Activated T-helper 1 cell treated with anti-CD3 and anti-CD28 coated beads, Interleukin-12 subunit alpha, Interleukin-12 subunit beta, Interleukin-2, Interleukin-4 antibody, amounts not matched to agents 30 ng/mL and 10 ng/mL and 1 ng/mL, durations not matched to agents 14 hours and 24 hours and 36 hours (primary cell): ENCODE measurements at regions not wholly inside any gene's neighbourhood (a gene's known extent, or its start where the extent isn't known, plus 50 kb on each side); places are given as distances from the start of the nearest gene placed in this dataset.

Experiments
- DNase-seq: peaks from one replicate; pipeline ENCODE4 v3.0.0; 2021; ENCODE audit warnings: low spot score
- H3K27ac Mint-ChIP-seq: one replicate; pipeline ENCODE4 v1.8.0; 2021; ENCODE audit warnings: mild to moderate bottlenecking, mixed read lengths
- H3K27me3 Mint-ChIP-seq: one replicate; pipeline ENCODE4 v1.8.0; 2022; ENCODE audit warnings: mild to moderate bottlenecking, moderate library complexity, mixed read lengths; ENCODE audit not compliant: insufficient read depth
- H3K36me3 Mint-ChIP-seq: one replicate; pipeline ENCODE4 v1.8.0; 2021; ENCODE audit warnings: low read depth, mixed read lengths
- H3K4me1 Mint-ChIP-seq: one replicate; pipeline ENCODE4 v1.8.0; 2021; ENCODE audit warnings: low read depth, mixed read lengths
- H3K4me3 Mint-ChIP-seq: one replicate; pipeline ENCODE4 v1.8.0; 2021; ENCODE audit warnings: mild to moderate bottlenecking, moderate library complexity, mixed read lengths
- H3K9me3 Mint-ChIP-seq: one replicate; pipeline ENCODE4 v1.8.0; 2021; ENCODE audit warnings: mixed read lengths
- intact Hi-C: fragments of 100-400 bp; cut with micrococcal nuclease; formaldehyde crosslinking; loops from one replicate; pipeline ENCODE4 v1.15.1; 2024

DNA sequence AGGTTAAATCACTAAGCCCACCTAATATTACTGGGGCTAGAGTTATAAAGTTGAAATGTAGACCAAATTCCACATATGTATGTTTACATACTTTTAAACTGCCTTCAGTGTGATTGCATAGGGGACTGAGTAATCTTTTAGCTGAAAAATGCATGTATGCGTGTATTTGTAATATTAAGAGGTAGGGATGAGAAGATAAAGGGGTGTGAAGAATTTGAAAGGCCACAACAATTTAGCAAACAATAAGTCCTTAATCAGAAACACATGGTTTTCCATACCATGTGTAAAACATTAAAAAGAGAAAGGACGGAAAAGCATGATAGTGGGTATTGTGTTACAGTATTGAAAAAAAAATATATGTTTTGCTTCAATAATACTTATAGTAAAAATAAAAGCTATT, 919.9 kb upstream of the FLRT2 start:
- Mint-ChIP-seq H3K27ac (no peak overlapping the region), H3K4me3 (no peak overlapping the region), H3K9me3 (no peaks in the 10 kb centered on the region), H3K36me3 (no peaks in the 10 kb centered on the region), H3K27me3 (no peaks in the 10 kb centered on the region), H3K4me1 (no peaks in the 10 kb centered on the region)
- intact Hi-C loops: no loop called here
- DNase-seq: no peak

- no peaks in the 10 kb centered on the region for H3K9me3 Mint-ChIP-seq
- H3K27me3 Mint-ChIP-seq: no peaks in the 10 kb centered on the region
- intact Hi-C loops: no loop called here
- H3K4me3 Mint-ChIP-seq: no peak overlapping the region
- H3K36me3 Mint-ChIP-seq: no peaks in the 10 kb centered on the region
- no peak overlapping the region for H3K27ac Mint-ChIP-seq
- no peaks in the 10 kb centered on the region for H3K4me1 Mint-ChIP-seq
- DNase-seq: no peak
These were observed 907.6 kb upstream of the FLRT2 start for GRCh38 chr14:84622357-84622756.

- Mint-ChIP-seq H3K4me3 (no peak overlapping the region), H3K9me3 (peaks cover 9% of the 10 kb centered on the region), H3K27ac (no peak overlapping the region), H3K27me3 (no peaks in the 10 kb centered on the region), H3K4me1 (no peaks in the 10 kb centered on the region), H3K36me3 (no peaks in the 10 kb centered on the region)
- intact Hi-C loops: no loop called here
- no peak for DNase-seq
These were observed 886.5 kb upstream of the FLRT2 start for GRCh38 chr14:84643446-84643845.

- Mint-ChIP-seq H3K4me3 (no peak overlapping the region), H3K36me3 (no peaks in the 10 kb centered on the region), H3K27ac (no peak overlapping the region), H3K9me3 (peaks cover 20% of the 10 kb centered on the region), H3K27me3 (no peaks in the 10 kb centered on the region), H3K4me1 (no peaks in the 10 kb centered on the region)
- no peak for DNase-seq
- intact Hi-C loops: no loop called here
These were observed 883.0 kb upstream of the FLRT2 start for GRCh38 chr14:84646786-84647500.

- no peak overlapping the region for H3K4me3 Mint-ChIP-seq
- H3K27ac Mint-ChIP-seq: no peak overlapping the region
- H3K27me3 Mint-ChIP-seq: no peaks in the 10 kb centered on the region
- no peaks in the 10 kb centered on the region for H3K4me1 Mint-ChIP-seq
- peaks cover 51% of the 10 kb centered on the region for H3K9me3 Mint-ChIP-seq
- no peak for DNase-seq
- H3K36me3 Mint-ChIP-seq: no peaks in the 10 kb centered on the region
- intact Hi-C loops: no loop called here
These were observed 874.9 kb upstream of the FLRT2 start for GRCh38 chr14:84655014-84655413.

DNA sequence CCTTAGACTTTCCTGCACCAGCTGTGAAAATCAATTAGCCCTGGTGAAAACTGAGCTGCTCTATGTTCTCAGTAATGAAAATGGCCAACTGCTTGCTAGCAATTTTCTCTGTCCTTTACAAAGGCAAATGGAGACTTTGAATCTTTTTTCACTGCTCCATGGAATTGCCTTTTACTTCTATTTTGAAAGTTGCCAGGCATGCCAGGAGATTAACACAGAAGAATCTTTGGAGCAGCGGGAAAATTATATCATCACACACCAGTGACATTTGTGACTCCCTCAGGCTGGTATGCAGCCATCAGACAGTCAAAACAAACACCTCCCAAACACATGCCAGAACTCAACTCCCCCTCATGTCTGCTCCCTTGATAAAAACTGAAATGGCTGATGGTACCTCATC, 872.0 kb upstream of the FLRT2 start:
- Mint-ChIP-seq H3K27ac (no peak overlapping the region), H3K9me3 (peaks cover 28% of the 10 kb centered on the region), H3K4me1 (no peaks in the 10 kb centered on the region), H3K27me3 (no peaks in the 10 kb centered on the region), H3K36me3 (no peaks in the 10 kb centered on the region), H3K4me3 (no peak overlapping the region)
- no peak for DNase-seq
- intact Hi-C loops: no loop called here

DNA sequence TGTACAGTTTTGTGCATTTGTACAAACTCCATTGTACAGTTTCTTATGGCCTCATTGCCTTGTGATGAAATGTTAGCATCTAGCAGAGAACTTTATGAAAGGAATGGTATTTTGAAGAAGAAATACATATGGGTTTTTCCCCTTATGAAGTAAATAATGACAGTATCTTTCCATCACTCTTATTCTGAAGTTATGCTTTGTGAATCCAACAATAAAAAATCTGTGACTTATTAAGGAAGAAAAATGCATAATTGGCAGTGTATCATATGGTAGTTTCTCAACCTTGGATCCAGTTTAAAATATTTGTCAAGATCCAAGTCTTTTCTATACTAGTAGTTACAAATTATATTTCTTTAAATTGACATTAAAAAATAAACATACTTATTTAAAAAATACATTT, 859.1 kb upstream of the FLRT2 start:
- no peaks in the 10 kb centered on the region for H3K27me3 Mint-ChIP-seq
- no peaks in the 10 kb centered on the region for H3K4me1 Mint-ChIP-seq
- no peak overlapping the region for H3K27ac Mint-ChIP-seq
- intact Hi-C loops: no loop called here
- H3K4me3 Mint-ChIP-seq: no peak overlapping the region
- peaks cover 4% of the 10 kb centered on the region for H3K9me3 Mint-ChIP-seq
- no peaks in the 10 kb centered on the region for H3K36me3 Mint-ChIP-seq
- DNase-seq: no peak

DNA sequence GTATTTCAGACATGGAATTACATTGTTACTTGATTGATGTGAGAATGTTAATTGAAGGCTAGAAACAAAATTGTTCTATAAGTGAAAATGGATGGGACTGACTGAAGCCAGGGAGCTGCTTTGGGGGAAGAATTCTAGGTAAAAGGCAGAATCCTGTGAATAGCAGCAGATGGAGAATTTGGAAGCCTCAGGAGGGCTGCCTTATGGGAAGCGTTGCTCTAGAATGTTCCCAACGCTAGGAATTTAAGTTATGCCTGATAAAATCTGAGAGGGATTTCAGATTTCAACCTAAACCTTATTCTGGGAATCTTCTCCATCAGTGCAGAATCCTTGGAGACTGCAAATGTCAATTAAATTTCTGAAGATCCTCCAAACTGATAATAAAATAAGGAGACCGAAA, 858.2 kb upstream of the FLRT2 start:
- Mint-ChIP-seq H3K4me1 (no peaks in the 10 kb centered on the region), H3K4me3 (no peak overlapping the region), H3K27me3 (no peaks in the 10 kb centered on the region), H3K9me3 (peaks cover 4% of the 10 kb centered on the region), H3K36me3 (no peaks in the 10 kb centered on the region), H3K27ac (no peak overlapping the region)
- no peak for DNase-seq
- intact Hi-C loops: no loop called here

DNA sequence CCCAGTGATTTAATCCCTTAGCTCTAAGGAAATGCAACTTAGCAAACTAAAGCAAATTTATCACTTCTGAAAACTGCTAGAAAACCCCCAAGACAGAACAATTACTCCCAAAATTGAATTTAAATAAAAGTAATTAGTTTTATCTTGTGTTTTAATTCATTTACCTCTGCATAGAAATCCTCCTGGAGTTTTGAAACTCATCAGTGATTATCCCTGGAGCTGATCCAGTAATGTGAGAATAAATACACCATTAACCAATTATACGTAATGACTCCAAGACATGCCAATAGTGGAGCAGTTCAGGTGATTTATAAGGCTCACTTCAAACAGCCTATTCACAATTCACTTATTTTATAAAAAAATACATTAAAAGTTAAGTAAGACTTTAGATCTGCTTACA, 855.3 kb upstream of the FLRT2 start:
- no peak for DNase-seq
- Mint-ChIP-seq H3K36me3 (no peaks in the 10 kb centered on the region), H3K4me3 (no peak overlapping the region), H3K9me3 (no peaks in the 10 kb centered on the region), H3K4me1 (no peaks in the 10 kb centered on the region), H3K27me3 (no peaks in the 10 kb centered on the region), H3K27ac (no peak overlapping the region)
- intact Hi-C loops: no loop called here

- Mint-ChIP-seq H3K9me3 (peaks cover 7% of the 10 kb centered on the region), H3K4me3 (no peak overlapping the region), H3K27me3 (no peaks in the 10 kb centered on the region), H3K27ac (no peak overlapping the region), H3K4me1 (no peaks in the 10 kb centered on the region), H3K36me3 (no peaks in the 10 kb centered on the region)
- intact Hi-C loops: no loop called here
- no peak for DNase-seq
These were observed 843.4 kb upstream of the FLRT2 start for GRCh38 chr14:84686550-84686949.

DNA sequence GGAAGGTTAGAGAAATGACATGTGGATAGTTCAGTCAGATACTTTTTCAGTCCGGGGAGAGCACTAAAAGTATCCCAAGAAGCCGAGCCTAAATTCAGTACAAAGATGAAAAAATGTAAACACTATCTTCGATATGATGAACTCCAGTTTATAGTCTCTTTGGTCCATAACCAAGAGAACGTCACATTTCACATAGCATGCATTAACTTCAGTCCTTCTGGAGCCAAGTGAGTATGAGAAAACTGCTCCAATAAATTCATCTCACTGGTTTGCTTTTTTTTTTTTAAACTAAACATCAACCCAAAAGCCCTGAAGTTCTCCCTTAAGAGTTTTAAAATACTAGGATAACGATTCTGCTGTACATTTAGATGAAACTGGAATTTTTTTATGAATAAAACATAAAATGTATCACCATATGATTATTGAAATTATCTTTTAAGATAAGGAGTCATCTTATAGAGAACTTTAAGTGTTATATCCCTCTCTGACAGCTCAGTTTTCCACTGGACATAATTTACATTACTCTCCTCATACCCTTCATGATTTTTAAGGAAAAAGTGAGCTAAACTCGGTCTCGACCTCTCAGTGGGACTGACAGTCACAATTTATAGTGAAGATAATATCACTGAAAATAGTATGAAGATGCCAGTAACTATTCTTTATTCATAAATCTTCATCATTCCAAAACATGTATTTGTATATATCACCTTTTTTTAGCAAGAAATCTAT, 841.5 kb upstream of the FLRT2 start:
- intact Hi-C loops: no loop called here
- no peaks in the 10 kb centered on the region for H3K27me3 Mint-ChIP-seq
- no peaks in the 10 kb centered on the region for H3K4me1 Mint-ChIP-seq
- H3K27ac Mint-ChIP-seq: no peak overlapping the region
- DNase-seq: no peak
- H3K36me3 Mint-ChIP-seq: no peaks in the 10 kb centered on the region
- H3K4me3 Mint-ChIP-seq: no peak overlapping the region
- H3K9me3 Mint-ChIP-seq: no peaks in the 10 kb centered on the region

- Mint-ChIP-seq H3K27ac (no peak overlapping the region), H3K36me3 (no peaks in the 10 kb centered on the region), H3K9me3 (no peaks in the 10 kb centered on the region), H3K27me3 (no peaks in the 10 kb centered on the region), H3K4me1 (no peaks in the 10 kb centered on the region), H3K4me3 (no peak overlapping the region)
- no peak for DNase-seq
- intact Hi-C loops: no loop called here
These were observed 835.8 kb upstream of the FLRT2 start for GRCh38 chr14:84694161-84694560.

GRCh38 chr14:84704601-84705000, 825.3 kb upstream of the FLRT2 start:
- Mint-ChIP-seq H3K9me3 (peaks cover 8% of the 10 kb centered on the region), H3K4me3 (no peak overlapping the region), H3K4me1 (no peaks in the 10 kb centered on the region), H3K36me3 (no peaks in the 10 kb centered on the region), H3K27ac (no peak overlapping the region), H3K27me3 (no peaks in the 10 kb centered on the region)
- intact Hi-C loops: no loop called here
- no peak for DNase-seq
